ENCODE measurements at regions not wholly inside any gene's neighbourhood (a gene's known extent, or its start where the extent isn't known, plus 50 kb on each side); places are given as distances from the start of the nearest gene placed in this dataset.

- Histone ChIP-seq H3K4me1 (ENCODE audit: control insufficient read depth in 5 of 5, insufficient read depth in 5 of 5, low read length in 5 of 5) (no peaks in the 10 kb centered on the region), H3K9me3 (ENCODE audit: control insufficient read depth in 4 of 4, insufficient read depth in 3 of 4, low read length in 3 of 4) (no peaks in the 10 kb centered on the region), H3K36me3 (ENCODE audit: control insufficient read depth in 4 of 4, insufficient read depth in 4 of 4, low read length in 4 of 4) (no peaks in the 10 kb centered on the region), H3K4me3 (no peak overlapping the region), H3K27me3 (ENCODE audit: control insufficient read depth in 3 of 3, insufficient read depth in 3 of 3, low read length in 2 of 3) (no peaks in the 10 kb centered on the region), H3K27ac (ENCODE audit: low read depth in 1 of 2, low read length in 1 of 2) (no peak overlapping the region), H3K9ac (ENCODE audit: insufficient read depth in 1 of 2, low read length in 2 of 2) (no peak overlapping the region)
- no peak for DNase-seq
- 62 to 68% methylated on average over 6 of the region's 6 CpGs for WGBS, 2 donors
- no peak for ATAC-seq (ENCODE audit: insufficient read depth, low FRiP score)
- TF ChIP-seq CTCF (IDR thresholded peaks at IDR 0.05; ENCODE audit: control extremely low read depth, extremely low read depth), result no peak
Measured at GRCh38 chr5:8366266-8366665, 497.3 kb downstream of the MTRR start.

GRCh38 chr5:8376478-8376877 lies 507.5 kb downstream of the MTRR start:
- 45 to 68% methylated on average over 2 of the region's 2 CpGs for WGBS, 2 donors
- Histone ChIP-seq H3K9ac (ENCODE audit: insufficient read depth in 1 of 2, low read length in 2 of 2) (no peak overlapping the region), H3K27me3 (ENCODE audit: control insufficient read depth in 3 of 3, insufficient read depth in 3 of 3, low read length in 2 of 3) (no peaks in the 10 kb centered on the region), H3K4me1 (ENCODE audit: control insufficient read depth in 5 of 5, insufficient read depth in 5 of 5, low read length in 5 of 5) (peaks cover 0 to 15% (median 0%) of the 10 kb centered on the region in 5 donors), H3K36me3 (ENCODE audit: control insufficient read depth in 4 of 4, insufficient read depth in 4 of 4, low read length in 4 of 4) (no peaks in the 10 kb centered on the region), H3K4me3 (no peak overlapping the region), H3K9me3 (ENCODE audit: control insufficient read depth in 4 of 4, insufficient read depth in 3 of 4, low read length in 3 of 4) (peaks cover 0 to 2% (median 0%) of the 10 kb centered on the region in 4 donors), H3K27ac (ENCODE audit: low read depth in 1 of 2, low read length in 1 of 2) (no peak overlapping the region)
- DNase-seq (no peak), ATAC-seq (ENCODE audit: insufficient read depth, low FRiP score) (no peak)
- TF ChIP-seq CTCF (IDR thresholded peaks at IDR 0.05; ENCODE audit: control extremely low read depth, extremely low read depth), result no peak

- H3K4me1 ChIP-seq (ENCODE audit: control insufficient read depth in 5 of 5, insufficient read depth in 5 of 5, low read length in 5 of 5), result peaks cover 0 to 26% (median 0%) of the 10 kb centered on the region in 5 donors
- ATAC-seq (ENCODE audit: insufficient read depth, low FRiP score), result no peak
- no peak for TF ChIP-seq CTCF (IDR thresholded peaks at IDR 0.05; ENCODE audit: control extremely low read depth, extremely low read depth)
Measured at GRCh38 chr5:8381972-8382371, 513.0 kb downstream of the MTRR start.

GRCh38 chr5:8382456-8382855 lies 513.5 kb downstream of the MTRR start:
- no peak for DNase-seq
- H3K27me3 ChIP-seq (ENCODE audit: control insufficient read depth in 3 of 3, insufficient read depth in 3 of 3, low read length in 2 of 3), result no peaks in the 10 kb centered on the region
- peaks cover 0 to 26% (median 0%) of the 10 kb centered on the region in 5 donors for H3K4me1 ChIP-seq (ENCODE audit: control insufficient read depth in 5 of 5, insufficient read depth in 5 of 5, low read length in 5 of 5)
- 68 to 81% methylated on average over 5 of the region's 5 CpGs for WGBS, 2 donors
- TF ChIP-seq CTCF (IDR thresholded peaks at IDR 0.05; ENCODE audit: control extremely low read depth, extremely low read depth), result no peak
- H3K36me3 ChIP-seq (ENCODE audit: control insufficient read depth in 4 of 4, insufficient read depth in 4 of 4, low read length in 4 of 4), result no peaks in the 10 kb centered on the region
- no peaks in the 10 kb centered on the region for H3K9me3 ChIP-seq (ENCODE audit: control insufficient read depth in 4 of 4, insufficient read depth in 3 of 4, low read length in 3 of 4)
- no peak overlapping the region for H3K9ac ChIP-seq (ENCODE audit: insufficient read depth in 1 of 2, low read length in 2 of 2)
- no peak for ATAC-seq (ENCODE audit: insufficient read depth, low FRiP score)
- H3K4me3 ChIP-seq, result no peak overlapping the region
- no peak overlapping the region for H3K27ac ChIP-seq (ENCODE audit: low read depth in 1 of 2, low read length in 1 of 2)

More at GRCh38 chr5:8381972-8382371, 513.0 kb downstream of the MTRR start:
- H3K27ac ChIP-seq (ENCODE audit: low read depth in 1 of 2, low read length in 1 of 2), result no peak overlapping the region
- H3K4me3 ChIP-seq, result no peak overlapping the region
- no peak for DNase-seq
- no peak overlapping the region for H3K9ac ChIP-seq (ENCODE audit: insufficient read depth in 1 of 2, low read length in 2 of 2)
- H3K27me3 ChIP-seq (ENCODE audit: control insufficient read depth in 3 of 3, insufficient read depth in 3 of 3, low read length in 2 of 3), result no peaks in the 10 kb centered on the region
- H3K9me3 ChIP-seq (ENCODE audit: control insufficient read depth in 4 of 4, insufficient read depth in 3 of 4, low read length in 3 of 4), result no peaks in the 10 kb centered on the region
- no peaks in the 10 kb centered on the region for H3K36me3 ChIP-seq (ENCODE audit: control insufficient read depth in 4 of 4, insufficient read depth in 4 of 4, low read length in 4 of 4)

Data from lung (tissue), 11 donors.